Keratinocyte (primary cell): ENCODE measurements at regions not wholly inside any gene's neighbourhood (a gene's known extent, or its start where the extent isn't known, plus 50 kb on each side); places are given as distances from the start of the nearest gene placed in this dataset.

Experiments used
- DNase-seq: peaks from one replicate; pipeline ENCODE4 v3.0.0-alpha.2; 2011; ENCODE audit warnings: low read depth, missing footprints, low spot score
- FAIRE-seq: peaks from 2 replicates; lab custom pipeline; 2011; peaks lifted over from hg19 to GRCh38; lab: Jason Lieb, UNC
- H2AFZ ChIP-seq: 2 replicates; pipeline ENCODE4 v1.6.0; 2012; ENCODE audit warnings: low read length, control low read depth, inconsistent platforms; ENCODE audit not compliant: control insufficient read depth
- H3K27ac ChIP-seq: 2 replicates; pipeline ENCODE4 v1.5.1; 2011; ENCODE audit warnings: low read length; ENCODE audit not compliant: control insufficient read depth, insufficient read depth
- H3K27me3 ChIP-seq: 3 replicates; pipeline ENCODE4 v1.6.0; 2011; ENCODE audit warnings: low read length; ENCODE audit not compliant: control insufficient read depth, insufficient read depth; ENCODE audit errors: extremely low read depth
- H3K36me3 ChIP-seq, 2 experiments: 2 replicates in 1 of 2; 3 replicates in 1 of 2; pipeline ENCODE4 v1.5.1; 2011; ENCODE audit warnings: low read length in 2 of 2, mild to moderate bottlenecking in 1 of 2; ENCODE audit not compliant: control insufficient read depth in 2 of 2, insufficient read depth in 2 of 2; ENCODE audit errors: extremely low read depth in 1 of 2
- H3K4me1 ChIP-seq: 3 replicates; pipeline ENCODE4 v1.5.1; 2011; ENCODE audit warnings: low read length; ENCODE audit not compliant: control insufficient read depth, insufficient read depth; ENCODE audit errors: extremely low read depth
- H3K4me2 ChIP-seq: 3 replicates; pipeline ENCODE4 v1.6.0; 2011; ENCODE audit warnings: low read depth, low read length; ENCODE audit not compliant: control insufficient read depth, insufficient read depth; ENCODE audit errors: extremely low read depth
- H3K4me3 ChIP-seq, 3 experiments: fragments of 200-600 bp in 1 of 3; sonication (generic) in 1 of 3; 2 replicates in 2 of 3; 3 replicates in 1 of 3; pipeline ENCODE4 v1.5.1; 2011 to 2016; ENCODE audit warnings: low read length in 3 of 3, mild to moderate bottlenecking in 3 of 3, control low read depth in 2 of 3, inconsistent platforms in 1 of 3, low read depth in 1 of 3, mixed read lengths in 1 of 3, mixed run types in 1 of 3, moderate library complexity in 1 of 3; ENCODE audit not compliant: control insufficient read depth in 2 of 3, insufficient read depth in 2 of 3; ENCODE audit errors: extremely low read depth in 1 of 3
- H3K79me2 ChIP-seq: 2 replicates; pipeline ENCODE4 v1.6.0; 2012; ENCODE audit warnings: low read length; ENCODE audit not compliant: control insufficient read depth, insufficient read depth
- H3K9ac ChIP-seq: 3 replicates; pipeline ENCODE4 v1.6.0; 2011; ENCODE audit warnings: low read length; ENCODE audit not compliant: control insufficient read depth, insufficient read depth; ENCODE audit errors: extremely low read depth
- H3K9me1 ChIP-seq: 3 replicates; pipeline ENCODE4 v1.6.0; 2011; ENCODE audit warnings: low read length; ENCODE audit not compliant: control insufficient read depth, insufficient read depth; ENCODE audit errors: extremely low read depth
- H3K9me3 ChIP-seq: 2 replicates; pipeline ENCODE4 v1.5.1; 2012; ENCODE audit warnings: low read depth, low read length; ENCODE audit not compliant: control insufficient read depth
- H4K20me1 ChIP-seq: 3 replicates; pipeline ENCODE4 v1.6.0; 2011; ENCODE audit warnings: low read length; ENCODE audit not compliant: control insufficient read depth, insufficient read depth; ENCODE audit errors: extremely low read depth
- CTCF ChIP-seq, 3 experiments: IDR thresholded peaks in 1 of 3; conservative IDR thresholded peaks in 1 of 3; optimal IDR thresholded peaks in 1 of 3; 2 replicates in 2 of 3; 3 replicates in 1 of 3; pipeline versions ENCODE3 to v1.5.1; 2011; ENCODE audit warnings: low read length in 3 of 3, mild to moderate bottlenecking in 3 of 3, moderate library complexity in 2 of 3, control low read depth in 1 of 3, inconsistent platforms in 1 of 3; ENCODE audit not compliant: insufficient read depth in 2 of 3; ENCODE audit errors: extremely low read depth in 1 of 3
- EZH2 ChIP-seq: IDR thresholded peaks from one replicate; pipeline ENCODE4 v1.6.1; 2012; ENCODE audit warnings: inconsistent platforms, mild to moderate bottlenecking, low read length, moderate library complexity
- dilution Hi-C: fragments of 300-500 bp; cut with MboI; formaldehyde crosslinking; loops from one replicate; pipeline ENCODE4 v1.7.0; 2020; ENCODE audit warnings: low sequenced_read_pairs; ENCODE audit not compliant: extremely low pct_ligation_motif_present
- small RNA-seq, 3 experiments: library from RNA; depleted of rRNA; stranded (forward); fragments of <200 nt; gene quantifications; one replicate each; pipeline ENCODE3, GENCODE V24; 2012; ENCODE audit warnings: low read depth in 3 of 3, low replicate concordance in 1 of 3; ENCODE audit not compliant: insufficient read length in 3 of 3

GRCh38 chr16:87250431-87250960 is 66.7 kb downstream of the C16orf95 start:
- dilution Hi-C loops, result loop anchor here (25.0 kb wide), 1 partner anchor 688 kb away; the partner anchor contains the start of genes FOXC2 and MTHFSD
- Histone ChIP-seq H3K4me2 (no peak overlapping the region), H3K4me3 (no peak overlapping the region), H3K27me3 (no peaks in the 10 kb centered on the region), H3K36me3 (no peaks in the 10 kb centered on the region), H3K9ac (no peak overlapping the region), H3K27ac (no peak overlapping the region), H2AFZ (no peak overlapping the region), H3K9me3 (no peaks in the 10 kb centered on the region), H3K79me2 (no peaks in the 10 kb centered on the region), H3K9me1 (no peaks in the 10 kb centered on the region), H4K20me1 (no peaks in the 10 kb centered on the region), H3K4me1 (no peaks in the 10 kb centered on the region)
- no peak for DNase-seq
- TF ChIP-seq CTCF (optimal IDR thresholded peaks at IDR 0.05 in 1 of 3, IDR thresholded peaks at IDR 0.05 in 1 of 3, conservative IDR thresholded peaks at IDR 0.05 in 1 of 3; ENCODE audit: extremely low read depth in 1 of 3, insufficient read depth in 2 of 3, low read length in 3 of 3) (no peak), EZH2 (no peak)
- FAIRE-seq, result no peak

- no peaks in the 10 kb centered on the region for H3K9me3 ChIP-seq
- dilution Hi-C loops, result loop anchor here (25.0 kb wide), 1 partner anchor 690 kb away; the partner anchor contains the start of genes FOXC2 and MTHFSD
- H3K27ac ChIP-seq, result no peak overlapping the region
- no peak overlapping the region for H2AFZ ChIP-seq
- DNase-seq, result no peak
- no peaks in the 10 kb centered on the region for H3K9me1 ChIP-seq
- H3K4me3 ChIP-seq, result no peak overlapping the region
- no peak for FAIRE-seq
- no peak overlapping the region for H3K4me2 ChIP-seq
- TF ChIP-seq CTCF (optimal IDR thresholded peaks at IDR 0.05 in 1 of 3, IDR thresholded peaks at IDR 0.05 in 1 of 3, conservative IDR thresholded peaks at IDR 0.05 in 1 of 3; ENCODE audit: extremely low read depth in 1 of 3, insufficient read depth in 2 of 3, low read length in 3 of 3), result no peak
- no peak for TF ChIP-seq EZH2
- H3K36me3 ChIP-seq, result no peaks in the 10 kb centered on the region
- H3K4me1 ChIP-seq, result no peaks in the 10 kb centered on the region
- no peaks in the 10 kb centered on the region for H3K79me2 ChIP-seq
- no peak overlapping the region for H3K9ac ChIP-seq
- H3K27me3 ChIP-seq, result no peaks in the 10 kb centered on the region
- no peaks in the 10 kb centered on the region for H4K20me1 ChIP-seq
Measured at GRCh38 chr16:87252269-87252970, 64.8 kb downstream of the C16orf95 start.

Small RNA genes in the stretch of these regions (small RNA-seq; reads per million reads assigned to genes)
- gene AC093519.1, result 0 to 0.07 (median 0) reads per million in 3 experiments
